GM21447 (cell line): ENCODE measurements at regions not wholly inside any gene's neighbourhood (a gene's known extent, or its start where the extent isn't known, plus 50 kb on each side); places are given as distances from the start of the nearest gene placed in this dataset.
"Not testable (repeated sequence)": the region's sequence is repeated elsewhere in the genome, so short reads cannot be mapped to it uniquely, and the experiment has no call there.

Experiments
- ATAC-seq: cut with Tn5 transposase; IDR thresholded peaks from one replicate; pipeline ENCODE4 v1.9.1; 2021; ENCODE audit not compliant: unreplicated experiment

DNA sequence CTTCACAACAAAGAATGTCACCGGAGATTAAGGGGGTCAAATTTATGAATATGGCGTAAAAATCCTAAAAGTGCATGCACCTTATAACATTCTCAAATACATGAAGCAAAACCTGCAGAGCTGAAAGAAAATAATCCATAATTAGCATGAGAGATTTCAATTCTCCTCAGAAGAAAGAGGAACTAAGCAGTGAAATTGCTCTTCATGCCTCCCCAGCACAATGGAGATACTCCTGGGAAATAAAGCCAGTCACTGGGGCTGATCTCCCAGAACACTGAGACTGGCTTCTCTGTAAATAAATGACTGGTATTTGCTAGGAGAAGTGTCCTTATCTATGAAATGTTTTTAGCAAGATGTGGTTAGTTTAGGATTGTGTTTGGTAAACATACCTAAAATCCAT lies 68.1 kb downstream of the GOLGA6L6 start:
- not testable (repeated sequence) for ATAC-seq

DNA sequence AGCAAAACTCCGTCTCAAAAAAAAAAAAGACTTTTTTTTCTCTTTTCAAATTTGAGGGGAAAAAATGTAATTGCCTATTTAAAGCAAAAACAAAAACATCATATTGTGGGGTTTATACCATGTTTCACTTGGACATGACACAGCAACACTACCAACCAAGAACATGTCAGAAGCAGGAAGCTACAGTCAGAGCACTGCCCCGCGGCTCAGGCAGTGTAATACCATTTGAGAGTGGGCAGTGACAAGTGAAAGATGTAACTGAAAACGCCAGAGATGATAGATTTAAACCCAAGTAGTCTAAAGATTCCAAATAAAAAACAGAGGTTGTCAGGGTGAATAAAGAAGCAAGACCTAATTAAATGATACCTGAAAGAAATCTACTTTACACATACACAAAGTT lies 68.6 kb downstream of the GOLGA6L6 start:
- ATAC-seq, result peak; percentile 58

DNA sequence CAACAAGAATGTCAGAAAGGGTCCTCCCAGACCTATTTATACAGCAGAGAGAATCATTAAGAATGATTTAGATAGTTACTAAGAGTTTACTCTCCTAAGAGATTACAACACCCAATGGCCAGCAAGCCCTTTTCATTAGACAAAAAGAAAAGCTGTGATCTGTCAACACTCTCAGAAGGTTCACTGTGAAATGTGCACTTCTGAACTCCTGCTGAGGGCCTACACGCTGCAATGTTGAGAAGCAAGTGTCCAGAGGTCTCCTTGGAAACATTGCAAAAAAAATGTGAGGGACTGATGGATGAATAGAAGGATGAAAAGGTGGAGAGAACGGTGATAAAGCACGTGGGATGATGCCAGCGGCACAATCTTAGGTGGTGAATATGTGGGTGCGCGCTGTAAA lies 70.8 kb downstream of the GOLGA6L6 start:
- ATAC-seq, result not testable (repeated sequence)

DNA sequence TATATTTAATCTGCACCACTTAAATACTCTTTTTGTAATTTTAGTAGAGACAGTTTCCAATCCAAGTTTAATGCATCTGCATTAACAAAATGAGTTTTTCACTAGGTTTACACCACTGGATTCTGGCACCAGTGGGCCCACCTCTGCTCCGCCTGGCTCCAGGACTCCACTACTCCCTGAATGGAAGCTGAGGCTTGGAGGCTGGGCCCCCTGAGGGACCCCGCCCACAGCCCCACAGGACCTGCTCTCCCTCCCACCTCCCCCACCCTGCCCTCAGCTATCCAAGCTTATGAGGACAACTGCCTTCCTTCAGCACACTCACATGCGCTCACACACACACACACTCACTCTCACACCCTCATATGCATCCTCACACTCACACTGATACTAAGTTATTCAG lies 100.5 kb downstream of the GOLGA6L6 start:
- ATAC-seq, result not testable (repeated sequence)

DNA sequence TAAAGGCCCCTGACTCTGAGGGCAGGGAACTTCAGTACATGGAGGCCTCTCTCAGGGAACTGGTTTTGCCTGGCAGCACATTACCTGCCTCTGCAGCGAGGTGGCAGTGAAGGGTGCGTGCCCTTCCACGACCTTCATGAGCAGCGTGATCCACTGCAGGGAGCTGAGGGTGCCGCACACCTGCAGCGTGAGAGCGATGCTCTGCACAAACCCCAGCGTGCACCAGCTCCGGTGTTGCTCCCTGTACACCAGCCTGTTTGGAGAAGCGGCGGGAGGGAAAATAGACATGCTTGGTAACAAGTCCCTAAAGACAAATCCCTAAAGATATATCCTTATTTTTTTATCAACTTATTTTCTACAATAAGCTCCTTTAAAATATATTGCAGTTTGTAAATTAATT lies 101.2 kb downstream of the GOLGA6L6 start:
- not testable (repeated sequence) for ATAC-seq

DNA sequence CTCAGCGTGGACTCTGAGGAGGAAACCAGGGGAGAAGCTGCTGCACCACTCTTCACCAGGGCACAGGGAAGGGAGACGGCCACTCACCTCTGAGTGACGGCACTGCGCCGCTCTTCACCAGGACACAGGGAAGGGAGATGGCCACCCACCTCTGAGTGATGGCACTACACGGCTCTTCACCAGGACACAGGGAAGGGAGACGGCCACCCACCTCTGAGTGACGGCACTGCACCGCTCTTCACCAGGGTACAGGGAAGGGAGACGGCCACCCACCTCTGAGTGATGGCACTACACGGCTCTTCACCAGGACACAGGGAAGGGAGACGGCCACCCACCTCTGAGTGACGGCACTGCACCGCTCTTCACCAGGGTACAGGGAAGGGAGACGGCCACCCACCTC lies 102.5 kb downstream of the GOLGA6L6 start:
- not testable (repeated sequence) for ATAC-seq

DNA sequence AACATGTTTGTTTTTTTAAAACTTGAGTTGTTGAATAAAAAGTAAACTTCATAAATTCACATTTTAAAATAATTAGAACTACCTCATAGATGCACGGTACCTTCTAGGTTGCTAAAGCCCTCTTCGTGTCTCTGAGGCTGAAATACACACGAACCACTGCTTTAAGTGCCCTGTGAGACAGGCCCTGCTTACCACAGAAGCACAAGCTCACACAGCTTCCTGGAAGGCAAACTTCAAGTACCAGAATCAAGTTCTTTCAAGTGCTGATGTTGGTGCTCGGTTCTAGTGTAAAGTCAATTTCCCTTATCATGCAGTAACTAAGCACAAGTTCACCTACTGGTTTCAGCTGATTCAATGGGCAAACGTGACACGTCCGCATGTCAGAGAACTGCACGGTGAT lies 103.3 kb downstream of the GOLGA6L6 start:
- not testable (repeated sequence) for ATAC-seq

DNA sequence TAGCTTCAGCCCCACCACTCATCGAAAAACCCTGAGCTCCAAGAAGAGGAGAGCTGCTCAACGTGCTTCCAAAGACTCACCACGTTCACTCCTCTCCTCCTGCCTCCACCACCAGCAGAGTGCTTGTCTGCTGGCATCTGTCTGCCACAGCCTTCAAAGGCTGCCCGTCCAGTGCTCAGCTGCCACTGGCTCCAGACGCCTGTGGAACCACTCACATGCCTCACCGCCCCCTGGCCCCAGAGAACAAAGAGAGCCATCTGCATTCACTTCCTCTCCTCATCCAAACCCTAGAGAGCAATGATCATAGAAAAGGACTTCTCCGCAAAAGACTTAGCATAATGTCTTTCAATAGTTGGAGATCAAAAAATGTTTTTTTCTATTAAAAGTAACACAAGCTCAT lies 108.1 kb downstream of the GOLGA6L6 start:
- not testable (repeated sequence) for ATAC-seq

DNA sequence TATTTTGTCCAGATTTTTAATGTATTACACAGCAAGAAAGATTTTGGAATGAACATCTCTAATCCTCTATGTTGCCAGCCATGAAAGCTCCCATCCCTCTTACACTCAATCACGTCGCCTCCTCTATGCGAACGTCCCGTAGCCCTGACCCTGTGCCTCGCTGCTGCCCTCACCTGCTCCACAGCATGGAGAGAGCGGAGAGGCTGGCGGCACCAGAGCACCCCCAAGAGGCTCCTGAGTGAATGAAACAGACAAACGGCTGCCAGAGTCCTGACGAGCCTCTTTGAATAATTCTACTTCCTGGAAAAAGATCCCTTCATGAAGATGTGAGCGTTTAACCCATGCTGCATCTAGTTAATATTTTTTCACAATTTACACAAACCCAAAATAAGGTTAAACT lies 111.1 kb downstream of the GOLGA6L6 start:
- not testable (repeated sequence) for ATAC-seq

DNA sequence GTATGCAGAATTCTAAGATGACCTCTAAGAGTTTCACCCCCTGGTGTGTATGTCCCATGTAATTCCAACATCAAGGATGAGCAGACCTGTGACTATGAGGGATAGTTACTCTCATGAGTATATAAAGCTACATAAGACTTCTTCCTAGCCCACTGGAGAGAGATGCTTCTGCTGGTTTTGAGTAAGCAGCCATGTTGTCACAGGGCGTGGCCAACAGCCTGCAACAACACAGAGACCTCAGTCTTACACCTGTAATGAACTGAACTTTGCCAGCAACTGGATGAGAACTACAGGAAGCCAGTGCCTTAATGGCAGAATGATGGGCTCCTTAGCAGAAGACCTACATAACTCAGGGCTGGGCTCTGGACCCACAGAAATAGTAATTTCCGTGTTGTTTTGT lies 120.9 kb downstream of the GOLGA6L6 start:
- not testable (repeated sequence) for ATAC-seq

DNA sequence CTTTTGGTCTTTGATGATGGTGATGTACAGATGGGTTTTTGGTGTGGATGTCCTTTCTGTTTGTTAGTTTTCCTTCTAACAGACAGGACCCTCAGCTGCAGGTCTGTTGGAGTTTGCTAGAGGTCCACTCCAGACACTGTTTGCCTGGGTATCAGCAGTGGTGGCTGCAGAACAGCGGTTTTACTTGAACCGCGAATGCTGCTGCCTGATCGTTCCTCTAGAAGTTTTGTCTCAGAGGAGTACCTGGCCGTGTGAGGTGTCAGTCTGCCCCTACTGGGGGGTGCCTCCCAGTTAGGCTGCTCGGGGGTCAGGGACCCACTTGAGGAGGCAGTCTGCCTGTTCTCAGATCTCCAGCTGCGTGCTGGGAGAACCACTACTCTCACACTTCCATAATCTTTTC lies 125.0 kb downstream of the GOLGA6L6 start:
- ATAC-seq, result not testable (repeated sequence)

DNA sequence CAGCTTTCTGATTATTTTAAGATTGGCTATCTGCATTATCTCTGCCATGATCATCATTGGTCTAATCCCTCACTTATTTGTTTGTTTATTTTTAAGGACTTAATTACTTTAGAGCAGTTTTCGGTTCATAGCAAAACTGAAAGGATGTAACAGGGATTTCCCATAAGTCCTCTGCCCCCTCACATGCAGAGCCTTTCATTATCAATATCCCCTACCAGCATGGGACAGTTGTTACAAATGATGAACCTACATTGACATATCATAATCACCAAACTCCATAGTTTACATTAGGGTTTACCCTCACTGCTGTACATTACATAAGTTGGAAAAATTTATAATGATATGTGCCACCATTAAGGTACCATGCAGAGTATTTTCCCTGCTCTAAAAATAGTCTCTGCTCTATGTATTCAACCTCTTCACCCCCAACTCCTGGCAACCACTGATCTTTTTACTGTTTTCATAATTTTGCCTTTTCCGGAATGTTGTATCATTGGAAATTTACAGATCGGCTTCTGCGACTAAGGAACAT lies 131.9 kb downstream of the GOLGA6L6 start:
- not testable (repeated sequence) for ATAC-seq

DNA sequence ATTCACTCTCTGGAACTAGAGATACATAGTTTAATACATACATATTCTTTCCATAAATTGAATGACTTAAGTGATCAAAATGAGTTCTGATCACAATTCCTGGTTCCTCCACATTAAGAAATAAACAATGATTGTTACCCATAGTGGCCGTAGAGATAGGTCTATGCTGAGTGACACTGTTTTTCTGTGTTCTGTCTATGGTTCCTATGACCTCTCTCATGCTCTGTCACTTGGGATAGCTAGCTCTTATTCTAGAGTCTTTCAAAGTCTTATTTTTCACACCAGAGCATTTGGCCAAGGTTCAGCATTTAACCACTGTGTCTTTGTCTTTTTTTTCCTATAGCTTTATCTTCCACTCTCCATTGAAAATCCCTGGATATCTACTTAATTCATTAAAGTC lies 132.4 kb downstream of the GOLGA6L6 start:
- no peak for ATAC-seq

DNA sequence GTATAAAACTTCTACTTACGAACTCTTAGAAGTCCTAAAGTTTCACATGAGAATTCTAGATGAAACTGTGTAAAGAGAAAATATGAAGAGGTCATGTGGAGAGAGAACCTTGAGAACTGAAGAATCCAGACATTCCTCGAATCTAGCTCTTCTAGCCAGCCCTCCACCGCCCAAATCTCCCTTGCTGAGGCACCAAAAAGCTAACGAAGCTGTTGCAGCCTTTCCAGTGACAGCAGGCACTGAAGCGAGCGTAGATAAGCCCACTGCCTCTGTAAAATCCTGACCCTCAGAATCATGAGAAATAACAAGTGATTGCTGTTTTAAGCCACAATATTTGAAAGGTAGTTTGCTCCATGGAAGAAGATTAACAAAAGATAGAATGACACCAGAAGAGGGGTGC lies 134.0 kb downstream of the GOLGA6L6 start:
- ATAC-seq, result no peak

DNA sequence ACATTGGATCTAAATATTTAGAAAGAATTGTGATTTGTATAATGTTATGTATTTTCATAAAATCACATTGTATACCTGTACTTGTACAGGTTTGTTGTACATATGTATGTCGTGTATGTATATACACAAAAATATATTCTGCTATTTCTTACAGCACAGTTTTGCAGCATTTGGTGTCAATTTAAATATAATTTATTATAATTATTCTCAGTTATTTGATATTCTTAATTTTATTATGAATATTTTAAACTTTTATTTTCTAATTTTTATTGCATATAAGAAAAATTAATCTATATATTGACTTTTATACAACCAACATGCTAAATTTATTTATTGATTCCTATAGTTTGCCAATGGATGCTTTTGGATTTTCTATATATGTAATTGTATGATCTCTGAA lies 137.0 kb downstream of the GOLGA6L6 start:
- not testable (repeated sequence) for ATAC-seq

DNA sequence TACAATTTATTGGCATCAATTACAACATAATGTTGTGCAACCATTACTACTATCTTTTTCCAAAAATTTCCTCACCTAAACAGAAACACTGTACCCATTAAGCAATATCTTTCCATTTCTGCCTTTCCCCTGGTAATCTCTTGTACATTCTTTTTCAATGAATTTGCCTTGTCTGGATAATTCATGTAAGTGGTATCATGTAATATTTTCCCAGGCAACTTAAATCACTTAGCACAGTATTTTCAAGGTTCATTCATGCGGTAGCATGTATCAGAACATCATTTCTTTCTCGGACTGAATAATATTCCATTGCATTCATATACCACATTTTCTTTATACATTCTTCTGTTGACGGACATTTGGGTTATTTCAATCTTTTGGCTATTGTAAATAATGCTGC lies 139.0 kb downstream of the GOLGA6L6 start:
- not testable (repeated sequence) for ATAC-seq

DNA sequence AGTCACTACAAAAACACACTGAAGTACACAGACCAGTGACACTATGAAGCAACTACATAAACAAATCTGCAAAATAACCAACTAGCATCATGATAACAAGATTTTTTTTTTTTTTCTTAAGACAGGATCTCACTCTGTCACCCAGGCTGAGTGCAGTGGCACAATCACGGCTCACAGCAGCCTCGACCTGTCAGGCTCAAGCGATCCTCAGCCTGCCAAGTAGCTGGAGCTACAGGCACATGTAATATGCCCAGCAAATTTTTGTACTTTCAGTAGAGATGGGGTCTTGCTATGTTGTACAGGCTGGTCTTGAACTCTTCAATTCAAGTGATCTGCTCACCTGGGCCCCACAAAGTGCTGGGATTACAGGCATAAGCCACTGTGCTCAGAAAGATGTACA lies 140.5 kb downstream of the GOLGA6L6 start:
- ATAC-seq, result not testable (repeated sequence)

DNA sequence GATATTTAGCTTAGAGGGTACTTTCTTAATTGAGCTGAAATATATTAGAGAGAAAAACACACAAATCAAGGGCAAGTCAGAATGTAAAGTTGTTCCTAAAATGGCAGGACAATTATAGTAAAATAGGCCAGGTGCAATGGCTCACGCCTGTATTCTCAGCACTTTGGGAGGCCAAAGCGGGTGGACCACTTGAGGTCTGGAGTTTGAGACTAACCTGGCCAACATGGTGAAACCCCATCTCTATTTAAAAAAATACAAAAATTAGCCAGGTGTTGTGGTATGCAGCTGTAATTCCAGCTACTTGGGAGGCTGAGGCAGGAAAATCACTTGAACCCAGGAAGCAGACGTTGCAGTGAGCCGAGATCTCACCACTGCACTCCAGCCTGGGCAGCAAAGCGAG lies 142.9 kb downstream of the GOLGA6L6 start:
- not testable (repeated sequence) for ATAC-seq

DNA sequence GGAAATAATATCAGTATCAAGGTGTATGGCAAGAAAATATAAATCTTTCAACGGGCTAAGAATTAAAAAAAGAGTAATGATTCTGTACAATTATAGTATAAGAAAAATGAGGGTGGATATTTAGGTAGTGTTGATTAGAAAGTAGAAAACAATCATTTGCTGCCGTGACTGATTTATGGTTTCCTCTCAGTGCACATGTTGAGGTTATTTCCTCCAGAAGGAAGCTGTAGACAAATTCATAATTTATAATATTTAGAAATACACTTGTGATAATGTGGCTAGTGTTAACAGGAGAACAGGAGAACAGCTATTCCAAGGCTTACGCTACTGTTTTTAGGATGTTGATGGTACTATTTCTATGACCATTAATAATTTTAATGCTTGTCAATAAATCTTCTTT lies 153.4 kb downstream of the GOLGA6L6 start:
- not testable (repeated sequence) for ATAC-seq

DNA sequence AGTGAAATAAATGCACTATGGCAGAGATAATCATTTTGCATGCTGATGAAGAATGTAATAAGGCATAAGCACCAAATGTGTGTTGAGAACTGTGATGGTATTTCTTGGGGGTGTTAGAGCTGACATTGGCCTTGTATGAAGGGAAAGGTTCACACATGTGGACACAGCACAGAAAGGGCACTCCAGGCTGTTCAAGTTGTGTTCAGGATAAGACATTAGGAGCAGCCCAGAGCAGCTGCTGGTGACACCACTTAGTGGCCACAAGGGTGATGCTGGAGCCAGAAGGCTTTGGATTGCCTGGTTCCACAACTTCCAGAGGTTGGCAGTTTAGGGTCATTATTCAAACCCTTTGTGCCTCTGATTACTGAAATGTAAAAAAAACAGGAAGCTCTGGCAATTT lies 155.4 kb downstream of the GOLGA6L6 start:
- no peak for ATAC-seq

DNA sequence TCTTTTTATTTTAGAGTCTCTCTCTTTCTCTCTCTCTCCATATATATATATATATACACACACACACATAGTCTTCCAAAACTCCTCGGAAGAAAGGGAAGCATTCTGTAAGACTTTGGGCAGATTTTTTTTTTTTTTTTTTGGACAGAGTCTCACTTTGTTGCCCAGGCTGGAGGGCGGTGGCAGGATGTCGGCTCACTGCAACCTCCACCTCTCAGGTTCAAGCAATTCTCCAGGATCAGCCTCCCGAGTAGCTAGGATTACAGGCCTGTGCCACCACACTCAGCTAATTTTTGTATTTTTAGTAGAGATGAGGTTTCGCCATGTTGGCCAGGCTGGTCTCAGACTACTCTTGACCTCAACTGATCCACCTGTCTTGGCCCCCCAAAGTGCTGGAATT lies 161.4 kb downstream of the GOLGA6L6 start:
- ATAC-seq, result not testable (repeated sequence)

DNA sequence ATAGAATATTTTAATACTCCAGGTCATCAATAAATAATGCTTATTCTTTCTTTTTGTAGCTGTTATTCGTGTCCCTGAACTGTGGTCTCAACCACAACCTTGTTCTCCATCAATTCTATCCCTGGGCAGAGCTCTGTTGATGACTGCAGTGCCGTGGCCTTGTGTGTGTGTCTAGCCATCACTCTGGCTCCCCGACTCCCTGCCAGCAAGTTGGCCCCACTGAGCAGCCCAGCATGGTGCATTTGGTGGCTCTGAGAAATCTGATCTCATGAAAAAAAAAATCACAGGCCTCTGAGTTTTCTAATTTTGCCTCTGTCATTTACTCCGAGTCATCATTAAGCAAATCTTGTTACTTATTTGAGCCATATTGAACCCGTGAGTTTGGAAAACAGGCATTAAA lies 164.7 kb downstream of the GOLGA6L6 start:
- no peak for ATAC-seq

DNA sequence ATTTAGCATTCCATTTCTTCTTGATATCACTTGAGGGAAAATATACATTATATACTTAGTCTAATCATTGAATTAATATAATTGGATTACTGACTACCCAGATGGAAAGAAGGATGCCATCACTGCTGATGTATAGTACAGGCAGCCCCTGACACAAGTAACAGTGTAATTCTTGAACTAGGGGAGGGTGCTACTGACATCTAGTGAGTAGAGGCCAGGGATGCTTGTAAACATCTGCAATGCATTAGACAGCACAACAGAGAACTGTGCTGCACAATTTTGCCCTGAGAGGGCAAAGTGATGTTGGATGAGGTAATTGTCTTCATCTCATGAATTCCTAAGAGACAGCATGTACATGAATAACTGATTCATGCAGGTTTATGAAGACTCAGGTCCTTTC lies 169.2 kb downstream of the GOLGA6L6 start:
- not testable (repeated sequence) for ATAC-seq
